Stimulated activated naive CD8-positive, alpha-beta T cell treated with anti-CD3 and anti-CD28 coated beads, Interleukin-15, amount 100 ng/mL, for 72 hours (primary cell): ENCODE measurements at regions not wholly inside any gene's neighbourhood (a gene's known extent, or its start where the extent isn't known, plus 50 kb on each side); places are given as distances from the start of the nearest gene placed in this dataset.

Source experiments
- ATAC-seq: fragments of 150-1000 bp; cut with Tn5 transposase; 2 replicates; pipeline ENCODE4 v1.10.0; 2021; ENCODE audit warnings: mild to moderate bottlenecking, moderate library complexity
- DNase-seq, 2 donors: peaks; one replicate each; pipeline ENCODE4 v3.0.0; 2021 to 2022
- H3K27ac Mint-ChIP-seq, 2 donors: one replicate each; pipeline ENCODE4 v1.8.0; 2022; ENCODE audit warnings: mild to moderate bottlenecking in 2 of 2, mixed read lengths in 2 of 2, moderate library complexity in 2 of 2
- H3K27me3 Mint-ChIP-seq: one replicate; pipeline ENCODE4 v1.8.0; 2022; ENCODE audit warnings: mixed read lengths
- H3K4me1 Mint-ChIP-seq: one replicate; pipeline ENCODE4 v1.8.0; 2022; ENCODE audit warnings: mild to moderate bottlenecking, mixed read lengths
- H3K4me3 Mint-ChIP-seq, 2 donors: one replicate each; pipeline ENCODE4 v1.8.0; 2022; ENCODE audit warnings: mild to moderate bottlenecking in 2 of 2, mixed read lengths in 2 of 2, moderate library complexity in 1 of 2
- H3K9me3 Mint-ChIP-seq, 2 donors: one replicate each; pipeline ENCODE4 v1.8.0; 2022; ENCODE audit warnings: mixed read lengths in 2 of 2

DNA sequence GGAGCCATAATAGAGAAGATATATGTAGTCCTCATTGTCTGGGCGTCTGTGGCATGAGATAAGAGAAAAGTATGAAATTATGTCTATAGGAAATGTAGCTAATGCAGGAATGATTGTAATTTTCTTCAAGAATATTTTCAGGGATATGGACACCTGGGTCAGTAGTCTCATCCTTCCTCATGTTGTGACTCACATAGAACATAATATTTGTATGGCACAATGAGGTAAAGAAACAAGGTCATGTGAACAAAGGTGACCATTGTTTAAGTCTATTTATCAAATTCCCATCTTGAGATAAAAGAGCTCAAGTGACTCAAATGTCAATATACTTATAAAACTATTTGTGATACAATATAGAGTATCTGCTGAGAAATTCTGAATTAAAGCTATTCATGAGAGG lies 345.5 kb upstream of the ROBO1 start:
- H3K27me3 Mint-ChIP-seq, result no peaks in the 10 kb centered on the region
- DNase-seq, result no peak
- H3K27ac Mint-ChIP-seq, result no peak overlapping the region
- H3K4me3 Mint-ChIP-seq, result no peak overlapping the region
- no peak for ATAC-seq
- H3K4me1 Mint-ChIP-seq, result no peaks in the 10 kb centered on the region
- peaks cover 0 to 15% of the 10 kb centered on the region in 2 donors for H3K9me3 Mint-ChIP-seq

DNA sequence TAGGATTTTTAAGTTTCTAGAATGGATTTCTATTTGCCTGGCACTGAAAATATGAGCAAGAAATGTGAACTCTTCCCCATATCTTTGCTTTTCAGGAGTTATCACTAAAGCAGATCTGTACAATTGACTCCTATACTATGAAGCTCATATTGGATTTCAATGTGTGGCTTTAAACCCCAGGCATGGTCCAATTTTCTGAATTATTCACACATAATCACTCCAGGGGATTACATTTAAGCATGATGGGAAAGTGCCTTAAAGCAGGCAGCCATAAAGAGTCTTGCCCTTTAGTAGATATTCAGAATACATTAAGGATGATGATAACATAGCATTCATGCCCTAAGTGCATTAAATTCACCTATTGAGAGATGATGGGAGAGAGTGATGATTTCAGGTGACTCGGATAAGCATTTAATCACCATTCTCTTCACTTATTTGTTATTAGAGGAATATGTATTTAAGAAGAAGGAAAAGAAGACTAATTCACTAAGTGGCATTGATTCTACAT lies 331.8 kb upstream of the ROBO1 start:
- H3K27ac Mint-ChIP-seq, result no peak overlapping the region
- peaks cover 0 to 6% of the 10 kb centered on the region in 2 donors for H3K9me3 Mint-ChIP-seq
- H3K4me3 Mint-ChIP-seq, result no peak overlapping the region
- ATAC-seq (no peak), DNase-seq (no peak)
- H3K4me1 Mint-ChIP-seq, result no peaks in the 10 kb centered on the region
- H3K27me3 Mint-ChIP-seq, result no peaks in the 10 kb centered on the region

DNA sequence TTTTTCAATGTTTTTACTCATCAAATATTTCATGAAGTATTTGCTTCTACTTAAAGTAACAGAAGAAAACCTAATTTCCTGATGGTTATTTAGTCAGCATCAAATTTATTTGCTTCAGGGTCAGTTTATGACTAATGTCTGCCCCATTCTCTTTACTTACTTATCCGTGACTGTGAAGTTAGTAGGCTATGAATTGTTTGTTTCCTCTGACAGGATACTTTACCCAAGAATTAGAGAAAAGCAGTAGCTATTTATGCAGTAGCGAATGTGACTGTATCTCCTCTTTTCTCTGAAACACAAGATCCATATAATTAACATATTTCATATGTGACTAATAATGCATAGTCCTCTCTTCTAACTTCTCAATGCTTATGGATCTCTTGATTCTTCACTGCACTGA lies 329.9 kb upstream of the ROBO1 start:
- DNase-seq (no peak), ATAC-seq (no peak)
- no peaks in the 10 kb centered on the region for H3K27me3 Mint-ChIP-seq
- H3K4me3 Mint-ChIP-seq, result no peak overlapping the region
- H3K27ac Mint-ChIP-seq, result no peak overlapping the region
- no peaks in the 10 kb centered on the region for H3K9me3 Mint-ChIP-seq
- no peaks in the 10 kb centered on the region for H3K4me1 Mint-ChIP-seq

DNA sequence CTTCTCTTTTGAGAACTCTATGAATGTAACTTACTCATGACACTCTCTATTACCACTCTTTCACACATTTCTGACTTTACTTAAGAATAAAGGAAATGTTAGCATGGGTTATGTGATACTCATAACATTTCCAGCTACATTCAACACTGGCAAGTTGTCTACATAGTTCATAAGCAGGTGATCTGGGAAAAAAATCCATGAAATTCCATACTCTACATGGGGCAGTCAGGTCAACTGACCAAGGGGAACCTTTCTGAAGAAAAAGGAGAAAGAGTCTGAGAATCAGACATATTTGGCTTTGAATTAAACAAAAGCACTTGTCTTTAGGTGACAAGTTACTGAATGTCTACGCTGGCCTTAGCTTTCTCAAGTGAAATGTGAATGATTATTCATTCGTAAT lies 329.1 kb upstream of the ROBO1 start:
- H3K27ac Mint-ChIP-seq, result no peak overlapping the region
- no peak overlapping the region for H3K4me3 Mint-ChIP-seq
- DNase-seq, result no peak
- no peaks in the 10 kb centered on the region for H3K27me3 Mint-ChIP-seq
- no peaks in the 10 kb centered on the region for H3K4me1 Mint-ChIP-seq
- H3K9me3 Mint-ChIP-seq, result no peaks in the 10 kb centered on the region
- no peak for ATAC-seq

DNA sequence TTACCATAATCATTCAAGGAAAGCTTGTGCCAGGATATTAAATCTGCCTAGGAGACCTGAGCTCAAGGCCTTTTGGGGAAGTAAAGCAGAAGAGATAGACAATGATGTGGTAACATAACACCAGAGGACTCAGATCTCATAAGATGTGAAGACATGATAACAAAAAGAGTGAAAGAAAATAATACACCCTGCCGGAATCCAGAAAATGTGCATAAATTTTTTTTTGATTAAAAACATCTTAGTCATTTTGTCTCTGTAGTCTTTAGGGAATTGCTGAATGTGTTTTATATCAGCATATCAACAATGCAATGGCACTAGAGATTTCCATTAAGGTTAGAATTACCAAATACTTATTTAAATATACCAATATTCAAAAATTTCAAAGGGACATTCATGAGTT lies 326.8 kb upstream of the ROBO1 start:
- H3K27ac Mint-ChIP-seq, result no peak overlapping the region
- no peaks in the 10 kb centered on the region for H3K9me3 Mint-ChIP-seq
- H3K4me1 Mint-ChIP-seq, result no peaks in the 10 kb centered on the region
- H3K27me3 Mint-ChIP-seq, result no peaks in the 10 kb centered on the region
- no peak for ATAC-seq
- DNase-seq, result no peak
- no peak overlapping the region for H3K4me3 Mint-ChIP-seq

DNA sequence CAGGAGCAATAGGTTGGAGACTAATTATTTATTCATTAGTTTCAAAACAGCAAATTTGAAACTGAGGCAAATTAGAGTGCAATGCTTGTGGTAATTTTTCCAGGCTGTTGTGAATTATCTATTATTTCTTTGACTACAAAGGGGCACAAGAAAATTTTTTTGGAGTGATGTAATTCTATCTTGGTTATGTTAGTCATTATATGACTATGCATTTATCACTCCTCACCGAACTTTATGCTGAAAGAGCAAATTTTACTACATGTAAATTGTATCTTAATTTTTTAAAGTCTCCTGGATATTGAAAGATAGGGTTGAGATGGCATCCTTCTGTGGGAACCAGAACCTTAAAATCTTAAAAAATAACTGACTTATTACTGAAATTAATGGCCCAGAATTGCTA lies 320.0 kb upstream of the ROBO1 start:
- Mint-ChIP-seq H3K27me3 (no peaks in the 10 kb centered on the region), H3K4me1 (no peaks in the 10 kb centered on the region), H3K4me3 (no peak overlapping the region), H3K27ac (no peak overlapping the region), H3K9me3 (peaks cover 0 to 16% of the 10 kb centered on the region in 2 donors)
- no peak for ATAC-seq
- DNase-seq, result no peak

DNA sequence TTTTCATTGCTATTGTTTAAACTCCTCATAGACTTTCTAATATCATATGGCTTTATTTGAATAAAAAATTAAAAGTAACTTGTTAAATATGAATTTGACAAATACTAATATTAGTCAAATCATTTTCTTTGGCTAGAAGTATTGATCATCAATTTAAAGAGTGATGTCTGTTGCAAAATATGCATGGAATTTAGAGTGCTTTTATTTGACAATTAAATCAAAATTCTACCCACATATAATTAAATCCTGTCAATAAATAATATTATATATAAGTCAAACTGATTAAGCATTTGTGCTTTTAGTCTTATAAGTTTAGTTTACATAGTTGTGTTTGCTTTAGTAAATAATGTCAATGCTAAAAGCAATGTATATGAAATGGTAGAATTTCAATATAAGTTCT lies 318.6 kb upstream of the ROBO1 start:
- DNase-seq (no peak), ATAC-seq (no peak)
- no peaks in the 10 kb centered on the region for H3K4me1 Mint-ChIP-seq
- H3K9me3 Mint-ChIP-seq, result peaks cover 4 to 16% of the 10 kb centered on the region in 2 donors
- no peak overlapping the region for H3K4me3 Mint-ChIP-seq
- no peaks in the 10 kb centered on the region for H3K27me3 Mint-ChIP-seq
- H3K27ac Mint-ChIP-seq, result no peak overlapping the region

DNA sequence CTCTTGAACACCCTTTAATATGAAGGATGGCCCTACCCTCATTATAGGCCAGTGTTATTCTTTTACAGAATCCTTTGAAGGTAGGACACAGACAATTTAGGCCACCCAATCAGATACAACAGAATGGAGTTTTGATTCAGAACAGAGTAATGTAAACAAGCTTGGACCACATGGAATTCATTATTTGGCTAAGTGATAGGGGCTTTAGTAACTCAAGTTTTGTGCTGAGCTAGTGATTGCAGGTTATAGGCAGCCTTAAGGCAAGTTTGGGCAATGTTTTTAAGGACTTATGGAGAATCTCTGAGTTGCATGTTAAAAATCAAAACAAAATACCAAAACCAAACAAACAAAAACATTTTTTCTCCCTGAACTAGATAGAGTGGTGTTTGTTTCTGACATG lies 312.1 kb upstream of the ROBO1 start:
- H3K9me3 Mint-ChIP-seq, result peaks cover 16 to 19% of the 10 kb centered on the region in 2 donors
- no peak overlapping the region for H3K27ac Mint-ChIP-seq
- DNase-seq (no peak), ATAC-seq (no peak)
- H3K4me3 Mint-ChIP-seq, result no peak overlapping the region
- H3K4me1 Mint-ChIP-seq, result no peaks in the 10 kb centered on the region
- H3K27me3 Mint-ChIP-seq, result no peaks in the 10 kb centered on the region

DNA sequence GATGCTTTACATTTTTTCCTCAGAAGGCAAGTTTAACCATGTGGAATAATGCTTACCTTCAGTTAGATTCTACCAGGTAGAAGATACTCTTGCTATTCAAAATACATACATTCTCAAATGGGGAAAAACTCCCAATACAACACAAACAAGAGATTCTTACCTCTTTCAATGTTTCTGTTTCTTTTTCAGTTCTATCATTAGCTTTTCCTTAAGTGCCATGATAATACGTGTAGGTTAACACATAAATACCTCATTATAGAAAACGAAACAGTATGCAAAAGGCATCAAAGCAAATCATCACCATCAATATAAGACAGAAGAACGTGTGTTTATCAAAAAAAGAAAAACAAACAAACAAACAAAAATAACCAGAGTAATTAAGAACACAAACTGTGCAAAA lies 300.7 kb upstream of the ROBO1 start:
- no peaks in the 10 kb centered on the region for H3K27me3 Mint-ChIP-seq
- H3K4me3 Mint-ChIP-seq, result no peak overlapping the region
- ATAC-seq (no peak), DNase-seq (no peak)
- no peaks in the 10 kb centered on the region for H3K4me1 Mint-ChIP-seq
- no peak overlapping the region for H3K27ac Mint-ChIP-seq
- H3K9me3 Mint-ChIP-seq, result peaks cover 8 to 18% of the 10 kb centered on the region in 2 donors

DNA sequence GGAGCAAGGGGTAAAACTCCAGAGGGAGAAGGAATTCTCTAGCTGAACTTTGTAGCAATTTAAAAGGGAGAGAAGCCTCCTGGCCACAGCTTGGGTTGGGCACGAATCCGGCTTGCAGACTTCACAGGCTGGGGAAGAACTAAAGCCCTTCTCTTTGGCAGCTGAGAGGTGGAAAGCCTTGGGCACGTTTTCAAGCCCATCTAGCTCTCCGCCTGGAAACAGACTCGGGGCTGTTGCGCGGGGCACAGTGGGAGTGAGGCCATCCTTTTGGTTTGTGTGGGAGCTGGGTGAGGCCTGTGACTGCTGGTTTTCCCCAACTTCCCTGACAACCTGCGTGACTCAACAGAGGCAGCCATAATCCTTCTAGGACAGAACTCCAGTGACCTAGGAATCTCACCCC lies 295.7 kb upstream of the ROBO1 start:
- DNase-seq (no peak), ATAC-seq (no peak)
- Mint-ChIP-seq H3K27me3 (no peaks in the 10 kb centered on the region), H3K4me1 (no peaks in the 10 kb centered on the region), H3K9me3 (peaks cover 2 to 18% of the 10 kb centered on the region in 2 donors), H3K4me3 (no peak overlapping the region), H3K27ac (no peak overlapping the region)

DNA sequence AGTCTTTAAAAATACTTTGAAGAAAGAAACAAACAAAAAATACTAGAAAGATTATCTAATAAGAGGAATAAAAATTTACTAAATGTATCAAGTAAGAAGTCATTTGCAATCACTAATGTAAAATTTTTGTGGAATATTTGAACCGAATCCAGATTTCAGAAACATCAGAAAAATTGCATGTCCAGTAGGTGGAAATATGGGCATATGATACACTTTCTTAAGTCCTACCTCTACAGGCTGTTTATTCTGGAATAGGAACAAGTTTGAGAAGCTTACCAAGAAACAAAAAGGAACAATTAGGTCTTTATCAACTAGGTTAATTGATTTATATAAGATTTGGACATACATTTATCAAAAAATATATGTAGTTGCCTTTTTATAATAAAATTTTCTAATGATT lies 292.9 kb upstream of the ROBO1 start:
- ATAC-seq (no peak), DNase-seq (no peak)
- Mint-ChIP-seq H3K4me1 (no peaks in the 10 kb centered on the region), H3K27me3 (no peaks in the 10 kb centered on the region), H3K27ac (no peak overlapping the region), H3K9me3 (peaks cover 8 to 11% of the 10 kb centered on the region in 2 donors), H3K4me3 (no peak overlapping the region)

DNA sequence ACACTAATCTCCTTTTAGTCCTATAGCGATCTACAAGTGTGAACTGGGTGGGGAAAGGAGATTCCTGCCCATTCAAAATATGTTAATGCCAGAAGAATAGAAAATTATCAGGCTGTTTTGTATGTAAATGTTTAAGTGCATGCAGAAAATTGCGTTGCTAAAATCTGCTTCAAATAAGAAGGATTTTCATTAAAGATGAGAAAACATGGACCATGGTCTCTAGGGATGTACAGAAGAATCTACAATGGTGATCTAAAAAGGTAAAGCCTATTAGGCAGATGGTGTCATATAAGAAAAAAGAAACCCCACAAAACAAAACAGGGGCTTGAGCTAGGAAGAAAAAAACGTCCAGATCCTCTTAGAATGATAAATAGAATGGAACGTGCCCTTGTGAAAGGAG lies 287.5 kb upstream of the ROBO1 start:
- no peaks in the 10 kb centered on the region for H3K27me3 Mint-ChIP-seq

DNA sequence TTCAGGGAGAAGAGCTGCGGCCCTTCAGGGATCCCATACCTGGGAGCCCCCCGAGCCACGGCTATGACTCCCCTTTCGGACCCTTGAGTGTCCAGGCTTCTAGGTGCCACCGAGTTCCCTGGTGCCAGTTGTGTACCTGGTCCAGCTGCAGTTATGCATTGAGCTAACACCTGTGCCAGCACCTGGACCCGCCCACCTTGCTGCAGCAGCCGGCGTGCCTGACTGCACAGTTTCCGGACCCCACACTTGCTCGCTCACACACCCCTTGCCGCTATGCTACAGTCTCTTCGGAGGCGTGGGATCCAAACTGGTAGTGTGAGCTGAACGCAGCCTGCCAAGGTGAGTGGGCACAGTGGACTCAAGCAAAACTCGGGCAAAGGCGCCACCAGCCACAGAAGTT lies 284.5 kb upstream of the ROBO1 start:
- H3K4me3 Mint-ChIP-seq, result no peak overlapping the region
- ATAC-seq (no peak), DNase-seq (no peak)
- no peaks in the 10 kb centered on the region for H3K27me3 Mint-ChIP-seq
- H3K27ac Mint-ChIP-seq, result no peak overlapping the region
- peaks cover 5 to 7% of the 10 kb centered on the region in 2 donors for H3K9me3 Mint-ChIP-seq
- no peaks in the 10 kb centered on the region for H3K4me1 Mint-ChIP-seq

More for the DNA sequence above, 287.5 kb upstream of the ROBO1 start:
- H3K4me1 Mint-ChIP-seq, result no peaks in the 10 kb centered on the region
- ATAC-seq (no peak), DNase-seq (no peak)
- H3K27ac Mint-ChIP-seq, result no peak overlapping the region
- H3K4me3 Mint-ChIP-seq, result no peak overlapping the region
- H3K9me3 Mint-ChIP-seq, result peaks cover 7 to 11% of the 10 kb centered on the region in 2 donors

DNA sequence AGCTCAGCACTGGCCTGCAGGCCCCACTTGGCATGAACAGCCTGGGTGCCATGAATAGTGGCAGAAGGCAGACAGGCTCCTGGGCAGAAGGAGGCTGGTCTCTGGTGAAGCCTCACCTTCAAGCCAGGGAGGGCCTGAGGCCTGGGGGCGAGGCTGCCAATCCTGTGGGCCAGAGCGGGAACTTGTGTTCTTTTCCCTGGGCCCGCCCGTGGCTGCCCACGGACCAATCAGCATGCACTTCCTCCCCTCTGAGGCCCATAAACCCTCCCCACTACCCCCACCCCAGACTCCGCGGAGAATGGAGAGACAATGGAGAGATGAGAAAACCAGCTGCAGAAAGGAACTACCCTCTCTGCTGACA lies 283.8 kb upstream of the ROBO1 start:
- Mint-ChIP-seq H3K4me3 (no peak overlapping the region), H3K27me3 (no peaks in the 10 kb centered on the region), H3K27ac (no peak overlapping the region), H3K4me1 (no peaks in the 10 kb centered on the region), H3K9me3 (peaks cover 4 to 7% of the 10 kb centered on the region in 2 donors)
- no peak for ATAC-seq
- no peak for DNase-seq

DNA sequence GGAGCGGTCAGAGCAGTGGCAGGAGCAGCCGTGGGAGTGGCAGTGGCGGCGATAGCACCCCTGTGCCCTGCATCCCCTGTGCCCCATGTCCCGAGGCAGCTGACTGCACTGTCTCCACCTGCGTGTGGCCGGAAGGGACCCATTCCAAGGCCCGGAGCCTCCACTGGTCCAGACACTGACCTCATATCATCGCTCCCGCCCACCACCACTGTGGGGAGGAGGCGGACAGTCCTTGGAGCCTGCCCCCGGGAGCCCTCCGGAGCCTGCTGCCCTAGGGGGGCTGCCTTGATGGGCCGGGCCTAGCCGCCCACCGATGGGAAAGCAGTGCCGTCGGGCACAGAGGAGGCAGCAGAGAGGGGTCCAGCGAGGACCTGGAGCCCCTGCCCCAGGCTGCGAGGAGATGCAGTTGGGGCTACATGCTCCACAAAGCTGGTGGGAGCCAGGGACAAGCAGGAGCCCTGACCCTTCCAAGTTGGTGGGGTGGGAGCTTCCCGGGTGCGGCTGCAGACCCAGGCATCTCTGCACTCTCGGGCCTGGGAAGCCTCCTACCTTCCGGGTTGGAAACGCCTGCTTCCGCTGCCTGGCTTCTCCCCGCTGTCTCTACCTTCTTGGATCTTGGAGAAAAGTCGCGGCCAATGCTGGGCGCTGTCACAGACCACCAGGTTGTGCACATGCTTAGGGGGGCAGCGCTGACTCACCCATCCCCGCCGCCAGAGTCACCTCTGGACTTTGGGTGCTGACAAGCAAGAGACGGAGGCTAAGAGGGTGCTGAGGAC lies 283.2 kb upstream of the ROBO1 start:
- Mint-ChIP-seq H3K4me1 (no peaks in the 10 kb centered on the region), H3K27ac (no peak overlapping the region), H3K27me3 (no peaks in the 10 kb centered on the region), H3K4me3 (no peak overlapping the region), H3K9me3 (peaks cover 4 to 8% of the 10 kb centered on the region in 2 donors)
- ATAC-seq (peak; percentile 26), DNase-seq (no peak)

DNA sequence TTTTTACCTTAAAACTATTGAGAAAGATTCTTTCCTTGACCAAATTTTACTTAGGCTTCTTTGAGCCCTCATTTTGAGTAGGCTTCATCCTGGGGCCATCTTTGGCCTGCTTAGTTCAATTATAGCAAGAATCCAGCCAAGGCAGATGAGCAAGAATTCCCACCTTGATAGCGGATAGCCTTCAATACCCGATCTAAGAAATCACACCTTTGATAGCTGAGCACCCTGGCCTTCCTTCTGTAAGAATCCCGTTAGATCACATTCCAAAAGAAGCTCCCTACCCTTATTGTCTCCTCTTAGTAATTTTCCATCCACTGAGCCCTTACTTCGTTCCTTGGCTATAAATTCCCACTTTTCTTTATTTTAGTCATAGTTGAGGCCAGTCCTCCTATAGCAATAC lies 275.4 kb upstream of the ROBO1 start:
- Mint-ChIP-seq H3K4me1 (no peaks in the 10 kb centered on the region), H3K27me3 (no peaks in the 10 kb centered on the region), H3K27ac (no peak overlapping the region), H3K9me3 (peaks cover 0 to 8% of the 10 kb centered on the region in 2 donors), H3K4me3 (no peak overlapping the region)
- DNase-seq (no peak), ATAC-seq (no peak)

DNA sequence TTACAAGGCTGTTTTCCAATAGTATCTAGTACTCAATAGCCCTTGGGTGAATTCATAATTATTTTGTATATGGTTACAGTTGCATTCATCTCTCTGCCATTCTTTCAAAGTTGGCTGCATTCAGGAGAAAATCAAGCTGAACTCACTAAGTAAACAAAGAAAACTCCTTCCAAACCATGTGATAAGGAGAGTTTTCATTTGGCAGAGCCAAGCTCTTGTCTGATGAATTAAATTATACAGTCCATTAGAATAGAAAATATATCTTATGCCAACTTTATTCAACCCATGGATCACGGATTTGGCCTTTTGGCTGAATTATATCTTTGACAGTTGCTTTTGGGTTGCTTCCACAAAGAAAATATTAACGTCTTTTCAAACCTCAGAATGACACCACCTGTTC lies 272.3 kb upstream of the ROBO1 start:
- no peaks in the 10 kb centered on the region for H3K4me1 Mint-ChIP-seq
- no peak for DNase-seq
- H3K9me3 Mint-ChIP-seq, result peaks cover 12 to 14% of the 10 kb centered on the region in 2 donors

More for the DNA sequence above, 272.3 kb upstream of the ROBO1 start:
- ATAC-seq, result no peak
- Mint-ChIP-seq H3K27me3 (no peaks in the 10 kb centered on the region), H3K4me3 (no peak overlapping the region), H3K27ac (no peak overlapping the region)
